HG02981 (cell line): ENCODE measurements at regions not wholly inside any gene's neighbourhood (a gene's known extent, or its start where the extent isn't known, plus 50 kb on each side); places are given as distances from the start of the nearest gene placed in this dataset.

ENCODE experiments used
- ATAC-seq: cut with Tn5 transposase; IDR thresholded peaks from one replicate; pipeline ENCODE4 v1.9.1; 2021; ENCODE audit warnings: mild to moderate bottlenecking, moderate library complexity; ENCODE audit not compliant: unreplicated experiment

GRCh38 chr6:76448109-76448508 is 375.6 kb upstream of the IMPG1 start:
- ATAC-seq: no peak

GRCh38 chr6:76441875-76442274 is 369.4 kb upstream of the IMPG1 start:
- no peak for ATAC-seq

GRCh38 chr6:76439811-76440210 is 367.3 kb upstream of the IMPG1 start:
- ATAC-seq: no peak

GRCh38 chr6:76438768-76439167 is 366.3 kb upstream of the IMPG1 start:
- ATAC-seq: no peak

GRCh38 chr6:76435174-76435573 is 362.7 kb upstream of the IMPG1 start:
- no peak for ATAC-seq

GRCh38 chr6:76422511-76423213 is 350.2 kb upstream of the IMPG1 start:
- ATAC-seq: no peak

GRCh38 chr6:76420094-76420493 is 347.6 kb upstream of the IMPG1 start:
- ATAC-seq: no peak

GRCh38 chr6:76418560-76419223 is 346.2 kb upstream of the IMPG1 start:
- no peak for ATAC-seq

GRCh38 chr6:76416821-76417605 is 344.6 kb upstream of the IMPG1 start:
- no peak for ATAC-seq

- ATAC-seq: no peak
These were observed 330.6 kb upstream of the IMPG1 start for GRCh38 chr6:76403064-76403463.

- no peak for ATAC-seq
These were observed 325.5 kb upstream of the IMPG1 start for GRCh38 chr6:76397966-76398365.

- ATAC-seq: no peak
These were observed 309.7 kb upstream of the IMPG1 start for GRCh38 chr6:76382201-76382600.

- ATAC-seq: no peak
These were observed 309.1 kb upstream of the IMPG1 start for GRCh38 chr6:76381612-76382011.

- no peak for ATAC-seq
These were observed 278.8 kb upstream of the IMPG1 start for GRCh38 chr6:76351275-76351674.

GRCh38 chr6:76347539-76347938 is 275.1 kb upstream of the IMPG1 start:
- ATAC-seq: no peak

GRCh38 chr6:76342611-76343160 is 270.2 kb upstream of the IMPG1 start:
- ATAC-seq: no peak

- ATAC-seq: no peak
These were observed 257.6 kb upstream of the IMPG1 start for GRCh38 chr6:76330031-76330430.

- no peak for ATAC-seq
These were observed 254.4 kb upstream of the IMPG1 start for GRCh38 chr6:76326871-76327270.
